GM19351 (cell line): ENCODE measurements at regions not wholly inside any gene's neighbourhood (a gene's known extent, or its start where the extent isn't known, plus 50 kb on each side); places are given as distances from the start of the nearest gene placed in this dataset.
A peak's percentile ranks its signal among the peaks of the same experiment; 100 is the strongest.

ENCODE experiments used
- ATAC-seq: cut with Tn5 transposase; IDR thresholded peaks from one replicate; pipeline ENCODE4 v1.9.1; 2021; ENCODE audit warnings: mild to moderate bottlenecking, moderate library complexity; ENCODE audit not compliant: unreplicated experiment

DNA sequence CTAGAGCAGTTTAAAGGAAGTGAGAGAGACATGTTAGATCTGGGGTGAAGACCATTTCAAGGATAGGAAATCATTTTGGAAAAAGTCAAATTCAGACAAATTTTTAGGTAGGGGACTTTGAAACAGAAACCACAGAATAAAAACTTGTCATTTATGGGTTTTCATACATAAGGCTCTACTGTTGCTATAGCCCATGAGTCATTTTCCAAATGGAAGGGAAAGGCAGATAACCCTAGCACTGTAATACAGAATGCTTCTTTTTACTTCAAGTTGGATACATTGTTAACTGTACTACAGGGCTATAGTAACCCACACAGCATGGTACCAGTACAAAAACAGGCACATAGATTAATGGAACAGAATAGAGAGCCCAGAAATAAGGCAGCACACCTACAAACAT lies 455.4 kb downstream of the EBF1 start:
- no peak for ATAC-seq

DNA sequence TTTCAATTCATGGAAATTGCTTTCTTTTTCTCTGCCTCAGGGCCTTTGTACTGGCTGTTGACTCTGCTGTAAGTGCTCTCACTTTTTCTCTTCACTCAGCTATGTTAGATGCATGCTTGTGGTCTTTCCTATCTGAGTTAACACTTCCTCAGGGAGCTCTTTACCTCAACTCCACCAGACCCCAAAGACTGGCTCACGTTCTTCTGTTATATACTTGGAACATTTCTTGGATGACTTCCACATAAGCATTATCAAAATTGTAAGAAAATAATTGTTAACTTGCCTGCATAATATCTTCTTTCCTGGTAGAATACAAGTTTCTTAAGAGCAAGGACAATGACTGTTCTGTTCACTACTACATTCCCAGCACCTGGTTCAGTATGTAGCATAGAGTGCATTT lies 455.9 kb downstream of the EBF1 start:
- ATAC-seq: no peak

DNA sequence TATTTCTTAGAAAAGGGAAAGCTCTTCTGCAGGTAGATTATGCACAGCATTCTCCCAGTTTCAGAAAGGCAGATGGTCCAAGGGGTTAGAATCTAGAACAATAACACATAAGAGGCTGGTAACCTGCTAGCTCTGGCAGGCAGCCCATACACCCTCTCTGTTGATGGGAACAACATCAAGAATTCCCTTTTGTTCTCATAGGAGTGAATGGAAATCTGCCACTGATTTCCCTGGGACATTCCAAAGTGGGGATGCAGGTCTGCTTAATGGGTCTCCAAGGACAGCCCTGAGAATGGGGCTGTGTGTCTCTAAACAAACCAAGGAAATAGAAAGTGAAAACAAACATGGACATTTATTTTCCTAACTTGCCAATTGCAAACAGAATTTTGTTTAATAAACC lies 456.8 kb downstream of the EBF1 start:
- ATAC-seq: no peak

DNA sequence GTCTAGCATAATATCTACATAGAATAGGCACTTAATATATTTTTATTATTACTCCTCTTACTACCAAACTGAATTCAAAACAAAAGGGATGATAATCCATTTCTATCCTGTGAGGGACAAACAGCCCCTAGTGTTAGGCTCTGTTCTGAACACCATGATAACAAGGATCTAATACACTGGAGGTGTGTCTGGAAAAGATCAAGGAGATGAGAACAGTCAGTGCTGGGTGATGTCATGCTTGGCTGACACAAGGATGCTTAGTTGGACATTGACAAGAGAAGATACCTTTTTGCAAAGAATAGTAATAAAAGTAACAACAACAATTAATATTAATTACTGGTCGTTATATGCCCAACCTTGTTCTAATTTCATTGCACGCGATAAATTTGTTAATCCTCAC lies 458.7 kb downstream of the EBF1 start:
- no peak for ATAC-seq

DNA sequence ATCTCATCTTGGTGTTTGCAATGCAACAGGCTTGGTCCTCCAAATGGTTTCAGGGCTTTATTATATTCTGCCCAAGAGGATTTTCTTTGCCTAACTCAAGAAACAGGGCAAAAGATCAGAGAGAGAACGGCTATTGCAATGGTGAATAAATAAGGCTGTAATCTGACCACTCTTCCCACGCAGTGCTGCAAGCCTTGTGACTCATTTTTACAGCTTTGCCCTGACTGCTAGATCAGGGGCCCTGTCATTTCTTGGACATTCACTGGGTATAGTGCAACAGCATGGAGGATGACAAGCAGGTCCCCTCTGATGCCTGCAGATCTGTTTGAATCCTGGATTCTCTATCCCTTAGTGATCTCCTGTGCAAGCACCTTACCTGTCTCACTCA lies 459.1 kb downstream of the EBF1 start:
- no peak for ATAC-seq

DNA sequence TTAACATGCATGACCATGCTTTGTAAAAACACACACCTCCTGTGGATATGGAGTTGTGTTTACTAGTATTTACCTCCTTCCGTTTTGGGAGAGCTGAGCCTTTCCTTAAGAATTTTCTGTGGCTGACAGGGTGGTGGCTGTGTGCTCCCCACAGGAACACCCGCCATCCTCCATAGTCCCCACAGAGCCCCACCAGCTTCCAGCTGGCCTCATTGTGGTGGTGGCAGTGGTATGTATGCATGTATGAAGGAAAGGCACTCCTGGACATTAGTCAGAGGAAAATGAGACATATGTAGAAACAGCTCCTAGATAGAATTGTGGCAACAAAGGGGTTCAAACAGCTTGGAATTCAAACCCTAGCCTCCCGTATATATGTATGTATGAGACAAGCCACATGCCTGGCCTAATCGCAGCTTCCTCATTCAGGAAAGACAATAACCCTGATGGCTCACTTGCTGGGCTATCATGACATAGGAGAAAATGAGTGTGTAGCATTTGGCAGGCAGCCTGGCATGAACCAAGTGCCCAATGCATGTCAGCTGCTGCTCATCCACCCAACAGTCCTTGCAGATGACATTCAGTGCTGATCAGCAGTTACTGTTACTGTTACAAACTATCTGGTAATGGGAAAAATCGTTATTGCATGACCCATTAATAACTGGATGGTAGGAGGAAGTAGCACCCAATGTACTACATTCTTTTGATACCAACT lies 459.7 kb downstream of the EBF1 start:
- no peak for ATAC-seq

DNA sequence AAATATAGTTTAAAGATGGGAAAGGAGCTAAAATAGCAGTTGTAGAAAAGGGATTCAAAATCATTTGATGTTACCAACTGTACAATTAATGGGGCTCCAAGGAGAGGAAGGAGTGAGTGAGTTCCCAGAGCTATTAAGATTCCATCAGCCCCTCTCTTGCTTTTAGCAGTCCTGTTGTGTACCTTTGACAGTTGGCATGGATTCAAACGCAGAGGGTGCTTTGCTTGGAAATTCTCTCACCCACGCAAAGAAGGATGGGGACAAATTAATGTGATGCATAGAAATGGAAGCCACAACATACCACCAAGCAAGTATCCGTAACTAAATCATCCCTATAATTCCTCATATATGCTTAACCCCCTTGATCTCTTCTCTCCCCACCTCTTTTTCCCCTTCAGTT lies 461.3 kb downstream of the EBF1 start:
- ATAC-seq: no peak

DNA sequence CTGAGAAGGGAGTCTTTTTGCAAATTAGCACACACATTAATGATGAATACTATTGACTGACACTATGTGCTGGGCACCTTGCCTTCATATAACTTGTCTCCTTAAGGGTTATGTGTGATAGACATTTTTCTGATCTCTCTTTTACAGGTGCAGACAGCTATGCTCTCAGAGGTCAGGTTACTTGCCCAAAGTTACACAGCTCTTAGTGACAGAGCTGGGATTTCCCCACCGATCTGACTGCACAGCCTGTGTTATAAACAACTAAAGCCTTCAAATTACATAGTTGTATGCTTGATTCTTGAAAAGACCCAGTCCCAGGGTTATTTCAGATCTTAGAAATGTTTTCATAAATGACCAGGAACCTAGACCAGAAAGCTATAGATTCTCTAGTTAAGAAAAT lies 462.7 kb downstream of the EBF1 start:
- ATAC-seq: peak; percentile 61

DNA sequence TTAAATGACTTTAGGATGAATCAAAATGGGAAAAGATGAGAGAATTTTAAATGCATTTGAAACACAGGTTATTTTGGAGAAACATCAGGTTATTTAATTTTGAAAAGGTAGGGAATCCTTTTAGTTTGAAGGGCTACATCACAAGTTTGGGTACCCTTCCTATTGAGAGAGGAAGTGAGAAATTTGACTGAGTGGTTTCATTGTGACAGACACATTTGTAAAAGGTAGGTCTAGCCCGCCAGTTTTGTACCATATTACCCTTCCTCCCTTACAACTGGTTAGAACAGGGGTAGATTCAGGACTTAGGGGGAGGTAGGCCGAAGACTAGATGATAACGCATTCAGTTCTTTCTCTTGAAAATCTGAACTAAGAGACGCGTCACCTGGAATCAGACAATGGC lies 464.2 kb downstream of the EBF1 start:
- ATAC-seq: peak; percentile 67

DNA sequence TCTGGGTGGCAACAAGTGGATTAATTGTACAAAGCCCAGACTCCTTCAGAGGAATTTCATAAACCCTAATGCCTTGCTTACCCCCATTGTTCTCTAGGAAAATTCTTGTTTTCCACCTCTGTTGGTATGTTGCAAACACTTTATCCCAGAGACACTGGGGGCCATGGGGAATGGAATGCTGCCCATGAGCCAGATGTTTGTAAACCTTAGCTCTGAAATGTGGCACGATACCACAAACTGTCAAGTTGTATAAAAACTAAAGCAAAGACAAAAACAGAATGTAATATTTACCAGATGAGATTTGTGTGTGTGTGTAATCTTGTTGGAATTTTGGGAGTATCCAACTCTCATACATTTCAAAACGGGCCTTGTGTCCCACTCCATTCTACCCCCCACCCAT lies 465.0 kb downstream of the EBF1 start:
- no peak for ATAC-seq

DNA sequence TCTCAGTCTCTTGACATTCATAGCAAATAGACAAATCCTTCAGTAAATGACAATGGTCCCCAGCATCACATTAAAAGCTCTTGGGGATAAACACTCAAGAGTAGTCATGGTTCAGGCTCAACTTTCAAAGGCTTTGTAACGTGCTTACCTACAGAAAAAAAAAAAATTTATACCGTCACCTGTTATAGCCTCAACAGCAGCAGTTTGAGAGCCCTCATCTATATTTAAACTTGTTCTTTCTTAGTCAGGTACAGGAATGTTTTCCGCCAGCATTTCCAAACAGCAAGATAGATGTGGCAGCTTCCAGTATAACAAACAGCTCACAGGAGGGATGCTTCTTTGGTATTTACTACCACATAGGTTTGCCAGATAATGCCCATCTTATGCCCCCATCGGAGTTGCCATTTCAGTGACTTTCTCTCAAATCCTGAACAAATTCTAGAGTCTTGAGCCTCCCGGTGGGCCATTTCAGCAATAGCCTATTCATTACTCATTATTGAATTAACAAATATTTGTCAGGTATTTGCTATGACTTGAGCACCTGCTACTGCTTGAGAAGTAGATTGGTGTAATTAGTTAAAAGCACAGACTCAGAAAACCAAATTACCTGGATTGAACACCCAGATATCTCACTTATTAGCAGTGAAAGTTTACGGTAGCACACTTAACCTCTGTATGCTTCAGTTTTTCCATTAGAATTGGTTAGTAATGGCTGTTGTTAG lies 470.0 kb downstream of the EBF1 start:
- ATAC-seq: no peak

DNA sequence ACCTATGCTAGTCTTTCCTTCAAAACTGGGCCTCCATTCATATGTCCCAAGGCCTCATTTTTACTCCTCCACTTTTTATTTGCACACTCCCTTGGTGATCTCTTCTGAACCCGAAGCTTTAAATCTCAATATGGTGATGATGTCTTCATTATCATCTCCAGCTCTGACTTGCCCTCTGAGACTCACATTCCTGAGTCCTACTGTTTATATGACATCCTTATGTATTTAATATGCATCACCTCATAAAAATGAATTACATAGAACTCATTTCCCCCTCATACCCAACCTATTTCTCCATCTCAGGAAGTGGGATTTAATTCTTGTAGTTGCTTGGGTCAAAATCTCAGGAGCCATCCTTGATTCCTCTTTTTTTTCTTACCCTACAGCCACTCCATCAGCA lies 473.0 kb downstream of the EBF1 start:
- no peak for ATAC-seq

DNA sequence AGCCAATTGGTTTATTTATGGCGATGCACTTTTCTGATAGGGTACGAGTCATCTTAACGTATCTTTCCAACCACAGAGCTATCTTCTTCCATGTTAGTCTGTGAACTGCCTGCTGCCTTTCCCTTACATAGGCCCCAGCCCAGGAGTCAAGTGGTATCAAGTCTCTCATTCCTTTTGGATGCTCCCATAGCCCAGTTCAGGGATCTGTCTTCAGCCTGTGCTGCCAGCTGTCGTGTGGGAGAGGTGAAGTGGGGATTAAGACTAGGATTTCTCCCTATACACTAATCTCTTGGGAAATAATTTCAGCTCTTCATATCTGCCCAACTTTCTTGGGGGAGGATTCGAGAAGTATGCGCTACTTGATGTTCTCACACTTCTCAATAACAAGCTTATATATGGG lies 475.7 kb downstream of the EBF1 start:
- no peak for ATAC-seq

DNA sequence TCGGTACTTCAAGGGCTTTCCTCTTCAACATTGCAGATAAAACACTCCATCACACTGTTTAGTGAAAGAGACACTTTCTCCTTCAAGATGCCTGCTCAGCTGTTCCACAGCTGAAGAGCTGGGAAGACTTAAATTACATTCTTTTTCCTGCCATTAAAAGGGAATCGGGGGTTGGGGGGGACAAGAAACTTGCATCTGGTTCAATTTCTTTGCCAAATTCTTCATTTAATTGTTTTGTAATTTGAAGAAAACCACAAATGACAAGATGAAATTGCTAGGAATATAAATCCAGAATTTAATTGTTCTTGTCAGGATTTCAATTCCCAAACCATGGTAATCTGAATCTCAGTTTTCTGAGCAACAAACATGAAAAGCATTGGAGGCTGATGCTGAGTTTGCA lies 478.3 kb downstream of the EBF1 start:
- ATAC-seq: no peak

DNA sequence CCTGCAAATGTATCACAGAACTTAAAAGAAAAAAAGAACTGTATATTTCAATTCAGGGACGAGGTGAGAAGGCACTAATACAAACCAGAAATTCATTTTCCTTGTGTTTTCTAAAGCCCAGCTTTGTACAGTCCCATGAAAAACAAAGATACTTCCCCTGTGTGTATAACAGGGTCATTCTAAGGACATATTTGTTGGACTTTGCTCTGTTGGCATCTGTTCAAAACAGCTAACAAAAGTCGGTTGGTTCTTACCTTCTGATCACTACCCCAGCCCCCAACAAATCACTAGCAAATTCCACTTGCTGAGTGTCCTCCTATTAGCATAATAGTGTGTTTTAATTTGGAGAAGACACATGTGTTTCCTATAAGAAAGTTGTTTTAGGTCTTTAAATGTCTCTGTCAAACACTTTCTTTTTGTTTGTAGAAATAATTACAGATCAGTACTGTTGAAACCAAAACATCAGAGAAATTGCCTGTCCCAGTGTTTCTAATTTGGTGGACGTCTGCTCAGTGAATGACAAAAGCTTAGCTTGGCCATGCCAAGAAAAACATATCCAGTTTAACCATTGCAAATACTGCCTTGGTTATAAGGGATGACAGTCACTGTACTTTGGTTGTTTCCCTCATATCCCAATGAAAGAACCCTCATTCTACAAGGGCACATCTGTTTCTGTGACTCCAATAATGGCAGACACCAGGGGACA lies 480.5 kb downstream of the EBF1 start:
- no peak for ATAC-seq

DNA sequence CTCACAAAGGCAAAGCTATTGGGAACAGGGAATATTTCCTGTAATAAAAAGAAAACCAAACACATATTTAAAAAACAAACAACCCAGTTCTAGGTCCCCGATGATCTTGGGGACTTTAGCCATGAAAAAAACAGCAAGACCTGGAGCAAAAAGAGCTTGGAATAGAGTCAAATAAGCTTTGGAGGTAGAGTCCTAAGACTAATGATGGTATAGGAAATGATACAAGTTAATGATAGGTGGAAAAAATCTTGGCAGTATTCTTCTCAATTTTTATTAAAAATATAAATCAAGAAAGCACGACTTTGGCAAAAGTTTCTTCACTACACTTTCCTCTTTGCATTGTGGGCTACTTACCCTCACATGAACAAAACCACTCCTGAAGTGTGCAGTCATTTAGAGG lies 481.5 kb downstream of the EBF1 start:
- no peak for ATAC-seq

DNA sequence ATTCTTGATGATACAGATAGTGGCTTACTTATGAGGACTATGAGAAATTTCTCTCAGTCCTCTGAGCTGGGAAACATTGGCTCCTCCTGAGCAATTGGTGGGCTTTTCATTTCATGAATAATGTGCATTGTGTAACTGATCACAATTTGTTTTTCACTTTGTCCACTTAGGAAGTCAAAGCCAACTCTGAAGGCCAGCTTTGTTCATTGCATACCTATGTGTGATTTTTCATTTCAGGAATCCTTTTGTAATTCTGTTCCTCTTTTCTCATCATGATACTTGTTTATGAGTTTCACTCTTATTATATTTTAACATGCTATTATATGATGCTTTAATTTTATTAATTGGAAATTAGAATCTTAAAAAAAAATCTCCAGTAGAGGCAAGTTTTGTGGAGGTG lies 483.0 kb downstream of the EBF1 start:
- ATAC-seq: no peak

DNA sequence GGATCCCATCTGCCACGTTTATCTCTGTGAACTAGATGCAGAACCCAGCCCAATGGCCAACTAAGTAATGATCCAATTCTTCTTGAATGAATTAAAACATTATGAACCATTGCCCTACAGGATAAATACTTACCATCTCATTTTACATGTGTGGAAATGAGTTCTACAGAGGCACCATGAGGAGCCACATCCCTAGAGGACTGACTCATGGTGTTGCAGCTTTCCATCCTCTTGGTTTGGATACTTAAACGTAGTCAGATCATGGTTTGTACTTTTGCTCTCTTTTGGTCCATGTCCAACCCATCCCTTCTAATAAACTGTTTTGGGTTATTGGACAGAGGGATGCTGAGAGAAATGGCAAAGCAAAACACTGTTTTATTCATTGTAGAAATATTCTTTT lies 484.8 kb downstream of the EBF1 start:
- ATAC-seq: no peak

DNA sequence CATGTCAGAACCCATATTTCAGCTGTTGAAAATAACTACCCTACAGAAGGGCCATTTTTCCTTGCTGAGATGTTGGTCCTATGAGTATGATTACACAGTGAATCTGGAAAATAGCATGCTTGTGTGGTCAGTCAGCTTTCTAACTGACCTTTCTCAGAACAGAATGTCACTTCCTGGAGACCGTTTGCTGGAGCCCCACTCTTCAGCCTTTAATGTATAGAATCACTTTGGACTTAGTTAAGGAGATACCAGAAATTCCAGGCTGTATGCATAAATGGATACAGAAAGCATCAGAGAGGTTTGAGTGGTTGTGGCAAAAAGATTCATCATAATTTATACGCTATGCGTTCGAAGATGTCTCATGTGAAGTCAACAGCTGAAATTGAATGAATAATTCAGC lies 488.1 kb downstream of the EBF1 start:
- ATAC-seq: no peak

DNA sequence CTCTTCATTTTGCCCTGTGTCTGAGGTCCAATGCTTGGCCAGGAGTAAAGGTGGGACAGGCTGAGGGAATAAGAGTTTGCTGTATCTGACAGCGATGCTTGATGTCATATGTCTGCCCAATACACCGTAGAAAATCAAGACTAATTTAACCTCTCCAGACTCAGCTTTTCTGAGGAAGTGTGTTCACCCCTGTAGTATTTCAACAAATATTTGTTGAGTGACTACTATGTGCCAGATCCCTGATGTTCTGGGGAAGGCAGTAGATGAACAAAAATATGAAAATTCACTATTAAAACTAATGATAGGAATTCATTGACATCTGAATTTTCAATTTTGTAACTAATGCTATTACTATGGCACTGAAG lies 489.7 kb downstream of the EBF1 start:
- no peak for ATAC-seq

DNA sequence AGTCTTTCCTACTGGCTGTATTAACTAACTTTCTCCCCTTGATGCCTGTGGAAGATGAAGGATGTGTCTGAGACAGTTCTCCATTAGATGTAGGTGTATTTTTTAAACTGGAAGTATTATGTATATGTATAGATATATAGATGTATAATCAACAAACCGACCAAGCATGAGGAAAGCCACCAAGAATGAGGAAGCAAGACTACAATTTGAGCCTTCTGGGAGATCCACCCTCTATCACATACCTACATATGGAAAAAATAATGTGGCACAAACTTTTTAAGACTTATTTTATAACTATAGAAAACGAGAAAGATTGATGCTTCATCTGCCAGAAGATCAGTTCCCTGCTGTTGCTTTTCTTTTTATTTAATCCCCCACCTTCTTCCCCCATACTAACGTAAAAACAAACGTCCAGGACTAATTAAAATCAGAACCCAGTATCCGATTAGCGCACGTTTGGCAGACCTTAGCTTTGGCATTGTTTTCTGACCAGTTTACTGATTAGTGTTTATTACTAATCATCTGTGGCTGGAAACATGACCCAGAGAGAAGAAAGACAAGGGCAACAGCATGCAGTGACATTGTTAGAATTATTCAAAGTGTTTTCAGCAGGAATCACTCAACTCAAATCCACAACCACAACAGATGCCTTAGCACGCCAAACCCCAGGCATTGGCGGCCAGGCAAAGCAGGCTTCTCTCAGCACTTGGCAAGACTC lies 490.2 kb downstream of the EBF1 start:
- no peak for ATAC-seq

DNA sequence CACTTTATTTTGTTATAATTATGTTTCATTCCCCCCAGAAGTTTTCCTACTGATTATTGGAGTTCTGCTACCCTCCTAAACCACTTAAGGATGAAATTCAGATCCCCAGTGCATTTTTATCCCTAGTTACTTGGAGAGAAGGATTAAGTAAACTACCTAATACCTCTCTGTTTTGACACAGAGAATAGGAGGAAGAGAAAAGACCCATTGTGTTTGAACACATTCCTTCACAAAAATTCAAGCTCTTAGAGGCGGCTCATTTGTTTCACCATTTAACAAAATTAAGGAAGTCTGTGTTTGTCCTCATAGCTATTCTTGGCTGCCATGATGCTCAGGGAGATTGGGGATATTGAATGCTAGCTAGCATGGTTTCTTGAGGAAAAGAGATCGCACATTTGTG lies 492.6 kb downstream of the EBF1 start:
- no peak for ATAC-seq
